ENCODE measurements at regions not wholly inside any gene's neighbourhood (a gene's known extent, or its start where the extent isn't known, plus 50 kb on each side); places are given as distances from the start of the nearest gene placed in this dataset.
"Not testable (repeated sequence)": the region's sequence is repeated elsewhere in the genome, so short reads cannot be mapped to it uniquely, and the experiment has no call there.

GRCh38 chr9:115556432-115556831 is 438.5 kb upstream of the TNC start:
- Histone ChIP-seq H3K27ac (no peak overlapping the region), H3K27me3 (no peaks in the 10 kb centered on the region), H3K4me3 (no peak overlapping the region)

GRCh38 chr9:115575147-115575546 is 457.2 kb upstream of the TNC start:
- H3K9me3 ChIP-seq: no peaks in the 10 kb centered on the region
- DNase-seq (no peak), ATAC-seq (no peak)

More at GRCh38 chr9:115556432-115556831, 438.5 kb upstream of the TNC start:
- Histone ChIP-seq H3K9me3 (no peaks in the 10 kb centered on the region), H3K36me3 (no peaks in the 10 kb centered on the region), H3K4me1 (no peaks in the 10 kb centered on the region)
- intact Hi-C loops (cut with DNase I): no loop called here
- DNase-seq (no peak), ATAC-seq (no peak)
- TF ChIP-seq CTCF (IDR thresholded peaks at IDR 0.05): no peak

GRCh38 chr9:115585458-115585857 is 467.5 kb upstream of the TNC start:
- H3K27me3 ChIP-seq; H3K36me3 ChIP-seq; intact Hi-C loops (cut with DNase I); ATAC-seq; H3K4me1 ChIP-seq; H3K4me3 ChIP-seq; H3K9me3 ChIP-seq; DNase-seq; H3K27ac ChIP-seq: not testable (repeated sequence)

More at GRCh38 chr9:115575147-115575546, 457.2 kb upstream of the TNC start:
- Histone ChIP-seq H3K4me3 (no peak overlapping the region), H3K36me3 (no peaks in the 10 kb centered on the region), H3K4me1 (no peaks in the 10 kb centered on the region), H3K27me3 (no peaks in the 10 kb centered on the region), H3K27ac (no peak overlapping the region)
- no peak for TF ChIP-seq CTCF (IDR thresholded peaks at IDR 0.05)
- intact Hi-C loops (cut with DNase I): no loop called here

GRCh38 chr9:115587310-115587709 is 469.4 kb upstream of the TNC start:
- intact Hi-C loops (cut with DNase I): no loop called here
- H3K9me3 ChIP-seq: no peaks in the 10 kb centered on the region
- no peaks in the 10 kb centered on the region for H3K27me3 ChIP-seq
- no peak overlapping the region for H3K4me3 ChIP-seq
- DNase-seq: no peak
- no peaks in the 10 kb centered on the region for H3K36me3 ChIP-seq
- ATAC-seq: no peak
- no peak for TF ChIP-seq CTCF (IDR thresholded peaks at IDR 0.05)
- no peaks in the 10 kb centered on the region for H3K4me1 ChIP-seq
- H3K27ac ChIP-seq: no peak overlapping the region

GRCh38 chr9:115590011-115590410 is 472.1 kb upstream of the TNC start:
- TF ChIP-seq CTCF (IDR thresholded peaks at IDR 0.05): no peak
- no peaks in the 10 kb centered on the region for H3K9me3 ChIP-seq
- no peak overlapping the region for H3K27ac ChIP-seq
- H3K4me3 ChIP-seq: no peak overlapping the region
- intact Hi-C loops (cut with DNase I): no loop called here
- H3K4me1 ChIP-seq: no peaks in the 10 kb centered on the region
- no peak for ATAC-seq
- no peak for DNase-seq
- H3K36me3 ChIP-seq: no peaks in the 10 kb centered on the region
- H3K27me3 ChIP-seq: peaks cover 5% of the 10 kb centered on the region

GRCh38 chr9:115591584-115591984 is 473.6 kb upstream of the TNC start:
- no peaks in the 10 kb centered on the region for H3K4me1 ChIP-seq
- peak; percentile 58 for TF ChIP-seq CTCF (IDR thresholded peaks at IDR 0.05)
- intact Hi-C loops (cut with DNase I): no loop called here
- H3K36me3 ChIP-seq: no peaks in the 10 kb centered on the region
- DNase-seq: no peak
- peaks cover 5% of the 10 kb centered on the region for H3K27me3 ChIP-seq
- peak; percentile 91 for ATAC-seq
- no peak overlapping the region for H3K4me3 ChIP-seq
- no peak overlapping the region for H3K27ac ChIP-seq
- no peaks in the 10 kb centered on the region for H3K9me3 ChIP-seq

Data from upper lobe of right lung (tissue), 1 donor.